ENCODE measurements at regions not wholly inside any gene's neighbourhood (a gene's known extent, or its start where the extent isn't known, plus 50 kb on each side); places are given as distances from the start of the nearest gene placed in this dataset.
A peak's percentile ranks its signal among the peaks of the same experiment; 100 is the strongest.

GRCh38 chr12:45503899-45504298 is 225.6 kb upstream of the ARID2 start:
- Histone ChIP-seq H2BK5ac (ENCODE audit: low read depth, low read length, poor library complexity) (no peak overlapping the region), H3K4me3 (ENCODE audit: low read depth, low read length) (no peak overlapping the region), H3K4me1 (ENCODE audit: control insufficient read depth in 1 of 2, insufficient read depth in 2 of 2, low read length in 2 of 2) (no peaks in the 10 kb centered on the region), H2BK12ac (ENCODE audit: low read length) (no peak overlapping the region), H4K12ac (ENCODE audit: low read depth, low read length) (no peak overlapping the region), H3K9me3 (ENCODE audit: insufficient read depth, low read depth, low read length) (no peaks in the 10 kb centered on the region), H2AK5ac (ENCODE audit: low read length) (no peak overlapping the region), H3K79me1 (ENCODE audit: low read length) (no peaks in the 10 kb centered on the region), H3K4me2 (ENCODE audit: low read length) (no peak overlapping the region), H3K36me3 (ENCODE audit: control insufficient read depth in 1 of 2, insufficient read depth in 2 of 2, low read length in 2 of 2) (no peaks in the 10 kb centered on the region), H3K27me3 (ENCODE audit: insufficient read depth, low read length) (no peaks in the 10 kb centered on the region), H3K23ac (ENCODE audit: low read length) (no peak overlapping the region), H3K27ac (ENCODE audit: low read depth, low read length) (no peak overlapping the region), H4K91ac (ENCODE audit: low read depth, low read length) (no peak overlapping the region), H4K8ac (ENCODE audit: low read depth, low read length) (no peak overlapping the region), H2BK120ac (ENCODE audit: insufficient read depth, low read length, poor library complexity) (no peak overlapping the region), H3K14ac (ENCODE audit: low read length) (no peak overlapping the region), H3K18ac (ENCODE audit: low read length) (no peak overlapping the region), H3K4ac (ENCODE audit: low read depth, low read length) (no peak overlapping the region), H3K79me2 (ENCODE audit: control insufficient read depth, insufficient read depth, low read length, poor library complexity) (no peaks in the 10 kb centered on the region), H3K9ac (ENCODE audit: low read length) (no peak overlapping the region), H2AFZ (ENCODE audit: insufficient read depth, low read length, poor library complexity) (no peak overlapping the region)
- peak; percentile 6 to 44 for DNase-seq
- no CpG with 5 or more reads among the region's 1 CpG for WGBS (ENCODE audit: extremely low coverage, insufficient coverage, insufficient read length)

GRCh38 chr12:45504316-45505010 is 225.0 kb upstream of the ARID2 start:
- Histone ChIP-seq H4K91ac (ENCODE audit: low read depth, low read length) (no peak overlapping the region), H3K23ac (ENCODE audit: low read length) (no peak overlapping the region), H3K9ac (ENCODE audit: low read length) (no peak overlapping the region), H2BK5ac (ENCODE audit: low read depth, low read length, poor library complexity) (no peak overlapping the region), H2BK120ac (ENCODE audit: insufficient read depth, low read length, poor library complexity) (no peak overlapping the region), H3K79me2 (ENCODE audit: control insufficient read depth, insufficient read depth, low read length, poor library complexity) (no peaks in the 10 kb centered on the region), H3K27me3 (ENCODE audit: insufficient read depth, low read length) (no peaks in the 10 kb centered on the region), H2AFZ (ENCODE audit: insufficient read depth, low read length, poor library complexity) (no peak overlapping the region), H2AK5ac (ENCODE audit: low read length) (no peak overlapping the region), H3K36me3 (ENCODE audit: control insufficient read depth in 1 of 2, insufficient read depth in 2 of 2, low read length in 2 of 2) (no peaks in the 10 kb centered on the region), H2BK12ac (ENCODE audit: low read length) (no peak overlapping the region), H3K18ac (ENCODE audit: low read length) (no peak overlapping the region), H3K27ac (ENCODE audit: low read depth, low read length) (no peak overlapping the region), H3K4me1 (ENCODE audit: control insufficient read depth in 1 of 2, insufficient read depth in 2 of 2, low read length in 2 of 2) (no peaks in the 10 kb centered on the region), H3K4ac (ENCODE audit: low read depth, low read length) (no peak overlapping the region), H3K4me3 (ENCODE audit: low read depth, low read length) (no peak overlapping the region), H3K9me3 (ENCODE audit: insufficient read depth, low read depth, low read length) (no peaks in the 10 kb centered on the region), H4K8ac (ENCODE audit: low read depth, low read length) (no peak overlapping the region), H3K14ac (ENCODE audit: low read length) (no peak overlapping the region), H3K79me1 (ENCODE audit: low read length) (no peaks in the 10 kb centered on the region), H4K12ac (ENCODE audit: low read depth, low read length) (no peak overlapping the region), H3K4me2 (ENCODE audit: low read length) (no peak overlapping the region)
- WGBS (ENCODE audit: extremely low coverage, insufficient coverage, insufficient read length): no CpG with 5 or more reads among the region's 6 CpGs
- peak in 1 of 2 donors; percentile 45 for DNase-seq

- Histone ChIP-seq H3K4me2 (ENCODE audit: low read length) (no peak overlapping the region), H4K12ac (ENCODE audit: low read depth, low read length) (no peak overlapping the region), H3K9me3 (ENCODE audit: insufficient read depth, low read depth, low read length) (no peaks in the 10 kb centered on the region), H3K36me3 (ENCODE audit: control insufficient read depth in 1 of 2, insufficient read depth in 2 of 2, low read length in 2 of 2) (no peaks in the 10 kb centered on the region), H3K27ac (ENCODE audit: low read depth, low read length) (no peak overlapping the region), H3K9ac (ENCODE audit: low read length) (no peak overlapping the region), H3K18ac (ENCODE audit: low read length) (no peak overlapping the region), H4K8ac (ENCODE audit: low read depth, low read length) (no peak overlapping the region), H3K4me1 (ENCODE audit: control insufficient read depth in 1 of 2, insufficient read depth in 2 of 2, low read length in 2 of 2) (no peaks in the 10 kb centered on the region), H3K23ac (ENCODE audit: low read length) (no peak overlapping the region), H2AK5ac (ENCODE audit: low read length) (no peak overlapping the region), H2BK5ac (ENCODE audit: low read depth, low read length, poor library complexity) (no peak overlapping the region), H4K91ac (ENCODE audit: low read depth, low read length) (no peak overlapping the region), H3K79me2 (ENCODE audit: control insufficient read depth, insufficient read depth, low read length, poor library complexity) (no peaks in the 10 kb centered on the region), H3K27me3 (ENCODE audit: insufficient read depth, low read length) (no peaks in the 10 kb centered on the region), H3K79me1 (ENCODE audit: low read length) (no peaks in the 10 kb centered on the region), H2BK12ac (ENCODE audit: low read length) (no peak overlapping the region), H3K4ac (ENCODE audit: low read depth, low read length) (no peak overlapping the region), H3K14ac (ENCODE audit: low read length) (no peak overlapping the region), H2AFZ (ENCODE audit: insufficient read depth, low read length, poor library complexity) (no peak overlapping the region), H3K4me3 (ENCODE audit: low read depth, low read length) (no peak overlapping the region), H2BK120ac (ENCODE audit: insufficient read depth, low read length, poor library complexity) (no peak overlapping the region)
- no CpG with 5 or more reads among the region's 2 CpGs for whole genome bisulfite sequencing (ENCODE audit: extremely low coverage, insufficient coverage, insufficient read length)
- peak in 1 of 2 donors; percentile 1 for DNase-seq
Measured at GRCh38 chr12:45509187-45509586, 220.3 kb upstream of the ARID2 start.

- WGBS (ENCODE audit: extremely low coverage, insufficient coverage, insufficient read length): no CpG with 5 or more reads among the region's 1 CpG
- no peaks in the 10 kb centered on the region for H3K4me1 ChIP-seq (ENCODE audit: control insufficient read depth in 1 of 2, insufficient read depth in 2 of 2, low read length in 2 of 2)
- no peaks in the 10 kb centered on the region for H3K79me2 ChIP-seq (ENCODE audit: control insufficient read depth, insufficient read depth, low read length, poor library complexity)
Measured at GRCh38 chr12:45509621-45510020, 219.9 kb upstream of the ARID2 start.

More at GRCh38 chr12:45509621-45510020, 219.9 kb upstream of the ARID2 start:
- Histone ChIP-seq H2BK120ac (ENCODE audit: insufficient read depth, low read length, poor library complexity) (no peak overlapping the region), H2AK5ac (ENCODE audit: low read length) (no peak overlapping the region), H3K18ac (ENCODE audit: low read length) (no peak overlapping the region), H3K23ac (ENCODE audit: low read length) (no peak overlapping the region), H4K8ac (ENCODE audit: low read depth, low read length) (no peak overlapping the region), H3K14ac (ENCODE audit: low read length) (no peak overlapping the region), H3K79me1 (ENCODE audit: low read length) (no peaks in the 10 kb centered on the region), H2BK12ac (ENCODE audit: low read length) (no peak overlapping the region), H3K4me3 (ENCODE audit: low read depth, low read length) (no peak overlapping the region), H3K9ac (ENCODE audit: low read length) (no peak overlapping the region), H4K91ac (ENCODE audit: low read depth, low read length) (no peak overlapping the region), H3K27ac (ENCODE audit: low read depth, low read length) (no peak overlapping the region), H3K36me3 (ENCODE audit: control insufficient read depth in 1 of 2, insufficient read depth in 2 of 2, low read length in 2 of 2) (no peaks in the 10 kb centered on the region), H4K12ac (ENCODE audit: low read depth, low read length) (no peak overlapping the region), H2BK5ac (ENCODE audit: low read depth, low read length, poor library complexity) (no peak overlapping the region), H3K27me3 (ENCODE audit: insufficient read depth, low read length) (no peaks in the 10 kb centered on the region), H2AFZ (ENCODE audit: insufficient read depth, low read length, poor library complexity) (no peak overlapping the region), H3K9me3 (ENCODE audit: insufficient read depth, low read depth, low read length) (no peaks in the 10 kb centered on the region), H3K4me2 (ENCODE audit: low read length) (no peak overlapping the region), H3K4ac (ENCODE audit: low read depth, low read length) (no peak overlapping the region)
- no peak for DNase-seq
